ENCODE measurements at regions not wholly inside any gene's neighbourhood (a gene's known extent, or its start where the extent isn't known, plus 50 kb on each side); places are given as distances from the start of the nearest gene placed in this dataset.

- H3K9me3 ChIP-seq: no peaks in the 10 kb centered on the region
- H3K4me2 ChIP-seq: no peak overlapping the region
- H3K4me1 ChIP-seq: no peaks in the 10 kb centered on the region
- no peak overlapping the region for H3K4me3 ChIP-seq
- H3K27ac ChIP-seq: no peak overlapping the region
- no peak for TF ChIP-seq KDM1A (IDR thresholded peaks at IDR 0.05; ENCODE audit: low read depth)
- TF ChIP-seq CBX8 (IDR thresholded peaks at IDR 0.05): no peak
- no peak for TF ChIP-seq TP53 (CRISPR knock-in tag; IDR thresholded peaks at IDR 0.05)
- no peak for TF ChIP-seq ZFP36 (IDR thresholded peaks at IDR 0.05; ENCODE audit: borderline replicate concordance, partially characterized antibody)
- no peak for TF ChIP-seq CTCF (IDR thresholded peaks at IDR 0.05)
- TF ChIP-seq CEBPB (IDR thresholded peaks at IDR 0.05): no peak
- no peak for TF ChIP-seq ZC3H11A (IDR thresholded peaks at IDR 0.05)
- no peak for TF ChIP-seq HDAC2 (IDR thresholded peaks at IDR 0.05)
- no peak for TF ChIP-seq HOXB5 (CRISPR knock-in tag; IDR thresholded peaks at IDR 0.05)
- no peak for TF ChIP-seq TFCP2L1 (CRISPR knock-in tag; IDR thresholded peaks at IDR 0.05)
- no peak for TF ChIP-seq KDM5A (IDR thresholded peaks at IDR 0.05)
- TF ChIP-seq RCOR1 (IDR thresholded peaks at IDR 0.05; ENCODE audit: low read depth, low read length): no peak
- no peak for TF ChIP-seq GATA3 (IDR thresholded peaks at IDR 0.05; ENCODE audit: borderline replicate concordance)
- TF ChIP-seq BCL3 (IDR thresholded peaks at IDR 0.05): no peak
- no peak for TF ChIP-seq HEYL (CRISPR knock-in tag; IDR thresholded peaks at IDR 0.05)
- TF ChIP-seq SREBF2 (IDR thresholded peaks at IDR 0.05): no peak
- no peak for TF ChIP-seq JUNB (IDR thresholded peaks at IDR 0.05)
- TF ChIP-seq POLR2A (IDR thresholded peaks at IDR 0.05; ENCODE audit: low read length): no peak
- TF ChIP-seq EHMT2 (IDR thresholded peaks at IDR 0.05; ENCODE audit: low read depth): no peak
- no peak for TF ChIP-seq ATOH8 (CRISPR knock-in tag; IDR thresholded peaks at IDR 0.05; ENCODE audit: low read depth)
- DNase-seq (ENCODE audit: low read depth in 1 of 2, low spot score in 1 of 2) (no peak), ATAC-seq (no peak), FAIRE-seq (no peak)
- POLR2A ChIA-PET: no interaction called here
- CTCF ChIA-PET: no interaction called here
Measured at GRCh38 chr14:61645247-61645646, 50.1 kb upstream of the HIF1A start.

Measured in A549 (cell line).